ENCODE measurements at regions not wholly inside any gene's neighbourhood (a gene's known extent, or its start where the extent isn't known, plus 50 kb on each side); places are given as distances from the start of the nearest gene placed in this dataset.

DNA sequence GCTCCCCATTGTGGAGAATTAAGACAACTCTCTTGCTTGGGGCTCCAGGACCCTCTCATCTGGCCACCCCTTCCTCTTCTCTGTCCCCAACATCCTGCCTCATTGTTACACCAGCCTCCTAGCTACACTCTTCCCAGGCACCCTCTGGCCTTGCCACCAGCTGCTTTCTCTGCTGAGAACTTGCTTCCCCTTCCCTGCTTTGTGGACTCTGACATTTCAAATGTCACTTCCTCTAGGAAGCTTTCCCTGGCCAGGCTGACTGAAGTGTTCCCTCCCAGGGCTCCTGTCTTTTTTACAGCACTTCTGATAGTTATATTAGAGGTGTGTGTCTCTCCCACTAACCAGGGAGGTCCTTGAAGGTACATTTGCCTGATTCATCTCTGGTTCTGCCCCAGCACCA is 194.0 kb upstream of the KLF4 start:
- H3K27me3 ChIP-seq (ENCODE audit: insufficient read depth), result no peaks in the 10 kb centered on the region
- Mint-ChIP-seq H3K36me3 (ENCODE audit: low read depth) (no peaks in the 10 kb centered on the region), H3K27ac (no peak overlapping the region), H3K9me3 (no peaks in the 10 kb centered on the region), H3K4me3 (no peak overlapping the region), H3K4me1 (peaks cover 8% of the 10 kb centered on the region), H3K27me3 (ENCODE audit: insufficient read depth, low read depth, poor library complexity) (no peaks in the 10 kb centered on the region)
- H3K79me2 ChIP-seq (replicated peaks; ENCODE audit: insufficient read depth), result no peaks in the 10 kb centered on the region
- peaks cover 9% of the 10 kb centered on the region; the same call in 1 of the 2 replicates for H3K4me1 ChIP-seq (ENCODE audit: insufficient read depth)
- H4K20me1 ChIP-seq (replicated peaks; ENCODE audit: insufficient read depth), result no peaks in the 10 kb centered on the region
- H2AFZ ChIP-seq, result peak overlapping the region; percentile 56; the same call in 1 of the 2 replicates
- H3K4me3 ChIP-seq, result no peak overlapping the region
- H3K4me2 ChIP-seq, result no peak overlapping the region
- H3K27ac ChIP-seq (ENCODE audit: low read depth), result no peak overlapping the region
- no peaks in the 10 kb centered on the region for H3F3A ChIP-seq (replicated peaks; ENCODE audit: low read depth)
- peaks cover 3% of the 10 kb centered on the region; the same call in 1 of the 2 replicates for H3K9me2 ChIP-seq (ENCODE audit: insufficient read depth)
- TF ChIP-seq JUNB (IDR thresholded peaks at IDR 0.05; ENCODE audit: unreplicated experiment) (no peak), ZNF114 (CRISPR knock-in tag; IDR thresholded peaks at IDR 0.05) (no peak), NANOG (IDR thresholded peaks at IDR 0.05; ENCODE audit: borderline replicate concordance) (no peak), STAT1 (IDR thresholded peaks at IDR 0.05; ENCODE audit: unreplicated experiment) (no peak), CREB1 (CRISPR knock-in tag; IDR thresholded peaks at IDR 0.05; ENCODE audit: low read depth) (no peak), EZH2phosphoT487 (IDR thresholded peaks at IDR 0.05; ENCODE audit: unreplicated experiment) (no peak), EZH2 (IDR thresholded peaks at IDR 0.05; ENCODE audit: low read depth, unreplicated experiment) (no peak), ZNF331 (CRISPR knock-in tag; IDR thresholded peaks at IDR 0.05; ENCODE audit: low read depth) (no peak), POLR2AphosphoS5 (IDR thresholded peaks at IDR 0.05; ENCODE audit: low read depth) (no peak)
- TF ChIP-seq, protein P1, sequence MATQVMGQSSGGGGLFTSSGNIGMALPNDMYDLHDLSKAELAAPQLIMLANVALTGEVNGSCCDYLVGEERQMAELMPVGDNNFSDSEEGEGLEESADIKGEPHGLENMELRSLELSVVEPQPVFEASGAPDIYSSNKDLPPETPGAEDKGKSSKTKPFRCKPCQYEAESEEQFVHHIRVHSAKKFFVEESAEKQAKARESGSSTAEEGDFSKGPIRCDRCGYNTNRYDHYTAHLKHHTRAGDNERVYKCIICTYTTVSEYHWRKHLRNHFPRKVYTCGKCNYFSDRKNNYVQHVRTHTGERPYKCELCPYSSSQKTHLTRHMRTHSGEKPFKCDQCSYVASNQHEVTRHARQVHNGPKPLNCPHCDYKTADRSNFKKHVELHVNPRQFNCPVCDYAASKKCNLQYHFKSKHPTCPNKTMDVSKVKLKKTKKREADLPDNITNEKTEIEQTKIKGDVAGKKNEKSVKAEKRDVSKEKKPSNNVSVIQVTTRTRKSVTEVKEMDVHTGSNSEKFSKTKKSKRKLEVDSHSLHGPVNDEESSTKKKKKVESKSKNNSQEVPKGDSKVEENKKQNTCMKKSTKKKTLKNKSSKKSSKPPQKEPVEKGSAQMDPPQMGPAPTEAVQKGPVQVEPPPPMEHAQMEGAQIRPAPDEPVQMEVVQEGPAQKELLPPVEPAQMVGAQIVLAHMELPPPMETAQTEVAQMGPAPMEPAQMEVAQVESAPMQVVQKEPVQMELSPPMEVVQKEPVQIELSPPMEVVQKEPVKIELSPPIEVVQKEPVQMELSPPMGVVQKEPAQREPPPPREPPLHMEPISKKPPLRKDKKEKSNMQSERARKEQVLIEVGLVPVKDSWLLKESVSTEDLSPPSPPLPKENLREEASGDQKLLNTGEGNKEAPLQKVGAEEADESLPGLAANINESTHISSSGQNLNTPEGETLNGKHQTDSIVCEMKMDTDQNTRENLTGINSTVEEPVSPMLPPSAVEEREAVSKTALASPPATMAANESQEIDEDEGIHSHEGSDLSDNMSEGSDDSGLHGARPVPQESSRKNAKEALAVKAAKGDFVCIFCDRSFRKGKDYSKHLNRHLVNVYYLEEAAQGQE (IDR thresholded peaks at IDR 0.05; ENCODE audit: unreplicated experiment), result no peak
- TF ChIP-seq, protein P2, sequence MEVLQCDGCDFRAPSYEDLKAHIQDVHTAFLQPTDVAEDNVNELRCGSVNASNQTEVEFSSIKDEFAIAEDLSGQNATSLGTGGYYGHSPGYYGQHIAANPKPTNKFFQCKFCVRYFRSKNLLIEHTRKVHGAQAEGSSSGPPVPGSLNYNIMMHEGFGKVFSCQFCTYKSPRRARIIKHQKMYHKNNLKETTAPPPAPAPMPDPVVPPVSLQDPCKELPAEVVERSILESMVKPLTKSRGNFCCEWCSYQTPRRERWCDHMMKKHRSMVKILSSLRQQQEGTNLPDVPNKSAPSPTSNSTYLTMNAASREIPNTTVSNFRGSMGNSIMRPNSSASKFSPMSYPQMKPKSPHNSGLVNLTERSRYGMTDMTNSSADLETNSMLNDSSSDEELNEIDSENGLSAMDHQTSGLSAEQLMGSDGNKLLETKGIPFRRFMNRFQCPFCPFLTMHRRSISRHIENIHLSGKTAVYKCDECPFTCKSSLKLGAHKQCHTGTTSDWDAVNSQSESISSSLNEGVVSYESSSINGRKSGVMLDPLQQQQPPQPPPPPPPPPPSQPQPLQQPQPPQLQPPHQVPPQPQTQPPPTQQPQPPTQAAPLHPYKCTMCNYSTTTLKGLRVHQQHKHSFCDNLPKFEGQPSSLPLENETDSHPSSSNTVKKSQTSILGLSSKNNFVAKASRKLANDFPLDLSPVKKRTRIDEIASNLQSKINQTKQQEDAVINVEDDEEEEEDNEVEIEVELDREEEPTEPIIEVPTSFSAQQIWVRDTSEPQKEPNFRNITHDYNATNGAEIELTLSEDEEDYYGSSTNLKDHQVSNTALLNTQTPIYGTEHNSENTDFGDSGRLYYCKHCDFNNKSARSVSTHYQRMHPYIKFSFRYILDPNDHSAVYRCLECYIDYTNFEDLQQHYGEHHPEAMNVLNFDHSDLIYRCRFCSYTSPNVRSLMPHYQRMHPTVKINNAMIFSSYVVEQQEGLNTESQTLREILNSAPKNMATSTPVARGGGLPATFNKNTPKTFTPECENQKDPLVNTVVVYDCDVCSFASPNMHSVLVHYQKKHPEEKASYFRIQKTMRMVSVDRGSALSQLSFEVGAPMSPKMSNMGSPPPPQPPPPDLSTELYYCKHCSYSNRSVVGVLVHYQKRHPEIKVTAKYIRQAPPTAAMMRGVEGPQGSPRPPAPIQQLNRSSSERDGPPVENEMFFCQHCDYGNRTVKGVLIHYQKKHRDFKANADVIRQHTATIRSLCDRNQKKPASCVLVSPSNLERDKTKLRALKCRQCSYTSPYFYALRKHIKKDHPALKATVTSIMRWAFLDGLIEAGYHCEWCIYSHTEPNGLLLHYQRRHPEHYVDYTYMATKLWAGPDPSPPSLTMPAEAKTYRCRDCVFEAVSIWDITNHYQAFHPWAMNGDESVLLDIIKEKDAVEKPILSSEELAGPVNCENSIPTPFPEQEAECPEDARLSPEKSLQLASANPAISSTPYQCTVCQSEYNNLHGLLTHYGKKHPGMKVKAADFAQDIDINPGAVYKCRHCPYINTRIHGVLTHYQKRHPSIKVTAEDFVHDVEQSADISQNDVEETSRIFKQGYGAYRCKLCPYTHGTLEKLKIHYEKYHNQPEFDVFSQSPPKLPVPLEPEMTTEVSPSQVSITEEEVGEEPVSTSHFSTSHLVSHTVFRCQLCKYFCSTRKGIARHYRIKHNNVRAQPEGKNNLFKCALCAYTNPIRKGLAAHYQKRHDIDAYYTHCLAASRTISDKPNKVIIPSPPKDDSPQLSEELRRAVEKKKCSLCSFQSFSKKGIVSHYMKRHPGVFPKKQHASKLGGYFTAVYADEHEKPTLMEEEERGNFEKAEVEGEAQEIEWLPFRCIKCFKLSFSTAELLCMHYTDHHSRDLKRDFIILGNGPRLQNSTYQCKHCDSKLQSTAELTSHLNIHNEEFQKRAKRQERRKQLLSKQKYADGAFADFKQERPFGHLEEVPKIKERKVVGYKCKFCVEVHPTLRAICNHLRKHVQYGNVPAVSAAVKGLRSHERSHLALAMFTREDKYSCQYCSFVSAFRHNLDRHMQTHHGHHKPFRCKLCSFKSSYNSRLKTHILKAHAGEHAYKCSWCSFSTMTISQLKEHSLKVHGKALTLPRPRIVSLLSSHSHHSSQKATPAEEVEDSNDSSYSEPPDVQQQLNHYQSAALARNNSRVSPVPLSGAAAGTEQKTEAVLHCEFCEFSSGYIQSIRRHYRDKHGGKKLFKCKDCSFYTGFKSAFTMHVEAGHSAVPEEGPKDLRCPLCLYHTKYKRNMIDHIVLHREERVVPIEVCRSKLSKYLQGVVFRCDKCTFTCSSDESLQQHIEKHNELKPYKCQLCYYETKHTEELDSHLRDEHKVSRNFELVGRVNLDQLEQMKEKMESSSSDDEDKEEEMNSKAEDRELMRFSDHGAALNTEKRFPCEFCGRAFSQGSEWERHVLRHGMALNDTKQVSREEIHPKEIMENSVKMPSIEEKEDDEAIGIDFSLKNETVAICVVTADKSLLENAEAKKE (CRISPR knock-in tag; IDR thresholded peaks at IDR 0.05), result no peak
- TF ChIP-seq, protein P3, sequence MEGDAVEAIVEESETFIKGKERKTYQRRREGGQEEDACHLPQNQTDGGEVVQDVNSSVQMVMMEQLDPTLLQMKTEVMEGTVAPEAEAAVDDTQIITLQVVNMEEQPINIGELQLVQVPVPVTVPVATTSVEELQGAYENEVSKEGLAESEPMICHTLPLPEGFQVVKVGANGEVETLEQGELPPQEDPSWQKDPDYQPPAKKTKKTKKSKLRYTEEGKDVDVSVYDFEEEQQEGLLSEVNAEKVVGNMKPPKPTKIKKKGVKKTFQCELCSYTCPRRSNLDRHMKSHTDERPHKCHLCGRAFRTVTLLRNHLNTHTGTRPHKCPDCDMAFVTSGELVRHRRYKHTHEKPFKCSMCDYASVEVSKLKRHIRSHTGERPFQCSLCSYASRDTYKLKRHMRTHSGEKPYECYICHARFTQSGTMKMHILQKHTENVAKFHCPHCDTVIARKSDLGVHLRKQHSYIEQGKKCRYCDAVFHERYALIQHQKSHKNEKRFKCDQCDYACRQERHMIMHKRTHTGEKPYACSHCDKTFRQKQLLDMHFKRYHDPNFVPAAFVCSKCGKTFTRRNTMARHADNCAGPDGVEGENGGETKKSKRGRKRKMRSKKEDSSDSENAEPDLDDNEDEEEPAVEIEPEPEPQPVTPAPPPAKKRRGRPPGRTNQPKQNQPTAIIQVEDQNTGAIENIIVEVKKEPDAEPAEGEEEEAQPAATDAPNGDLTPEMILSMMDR (conservative IDR thresholded peaks at IDR 0.05; ENCODE audit: low read depth in 2 of 2), result no peak
- TF ChIP-seq, protein P4, sequence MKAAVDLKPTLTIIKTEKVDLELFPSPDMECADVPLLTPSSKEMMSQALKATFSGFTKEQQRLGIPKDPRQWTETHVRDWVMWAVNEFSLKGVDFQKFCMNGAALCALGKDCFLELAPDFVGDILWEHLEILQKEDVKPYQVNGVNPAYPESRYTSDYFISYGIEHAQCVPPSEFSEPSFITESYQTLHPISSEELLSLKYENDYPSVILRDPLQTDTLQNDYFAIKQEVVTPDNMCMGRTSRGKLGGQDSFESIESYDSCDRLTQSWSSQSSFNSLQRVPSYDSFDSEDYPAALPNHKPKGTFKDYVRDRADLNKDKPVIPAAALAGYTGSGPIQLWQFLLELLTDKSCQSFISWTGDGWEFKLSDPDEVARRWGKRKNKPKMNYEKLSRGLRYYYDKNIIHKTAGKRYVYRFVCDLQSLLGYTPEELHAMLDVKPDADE (IDR thresholded peaks at IDR 0.05), result no peak
- no peak for DNase-seq (ENCODE audit: low spot score)
- no peak for ATAC-seq
- H3K36me3 ChIP-seq (ENCODE audit: insufficient read depth), result no peaks in the 10 kb centered on the region

Data from GM23338 (cell line).